Neural crest cell (in vitro differentiated cells): ENCODE measurements at regions not wholly inside any gene's neighbourhood (a gene's known extent, or its start where the extent isn't known, plus 50 kb on each side); places are given as distances from the start of the nearest gene placed in this dataset.

Experiments
- DNase-seq: peaks from one replicate; pipeline ENCODE4 v3.0.0; 2021; ENCODE audit warnings: low read depth, mixed read lengths, low spot score
- H3K27ac Mint-ChIP-seq: one replicate; pipeline ENCODE4 v1.8.0; 2021; ENCODE audit warnings: mild to moderate bottlenecking, mixed read lengths; ENCODE audit not compliant: unreplicated experiment
- H3K27me3 Mint-ChIP-seq: 2 replicates; pipeline ENCODE4 v1.8.0; 2021; ENCODE audit warnings: low read depth, mild to moderate bottlenecking, mixed read lengths
- H3K36me3 Mint-ChIP-seq: 2 replicates; pipeline ENCODE4 v1.8.0; 2021; ENCODE audit warnings: low read depth, mild to moderate bottlenecking, mixed read lengths
- H3K4me1 Mint-ChIP-seq: 2 replicates; pipeline ENCODE4 v1.8.0; 2021; ENCODE audit warnings: mixed read lengths
- H3K4me3 Mint-ChIP-seq: one replicate; pipeline ENCODE4 v1.8.0; 2021; ENCODE audit warnings: mild to moderate bottlenecking, mixed read lengths
- H3K9me3 Mint-ChIP-seq: 2 replicates; pipeline ENCODE4 v1.8.0; 2021; ENCODE audit warnings: mixed read lengths
- CTCF ChIP-seq: fragments of 200-600 bp; sonication (generic); conservative IDR thresholded peaks from 2 replicates; pipeline ENCODE4 v1.5.0; 2021; ENCODE audit warnings: antibody characterized with exemption, mild to moderate bottlenecking

- H3K9me3 Mint-ChIP-seq: no peaks in the 10 kb centered on the region
Observed at GRCh38 chrX:39771089-39771488, 326.7 kb downstream of the BCOR start.

GRCh38 chrX:39772057-39772832, 325.5 kb downstream of the BCOR start:
- peak; percentile 4 for DNase-seq
- Mint-ChIP-seq H3K9me3 (no peaks in the 10 kb centered on the region), H3K4me3 (no peak overlapping the region), H3K36me3 (peaks cover 4% of the 10 kb centered on the region), H3K4me1 (peaks cover 27% of the 10 kb centered on the region), H3K27ac (peak overlapping the region; percentile 96), H3K27me3 (no peaks in the 10 kb centered on the region)
- no peak for TF ChIP-seq CTCF

More at GRCh38 chrX:39771089-39771488, 326.7 kb downstream of the BCOR start:
- Mint-ChIP-seq H3K4me3 (no peak overlapping the region), H3K27me3 (no peaks in the 10 kb centered on the region), H3K27ac (no peak overlapping the region), H3K4me1 (peaks cover 33% of the 10 kb centered on the region), H3K36me3 (peaks cover 4% of the 10 kb centered on the region)
- DNase-seq: no peak
- TF ChIP-seq CTCF: no peak

- Mint-ChIP-seq H3K4me1 (peaks cover 27% of the 10 kb centered on the region), H3K27ac (no peak overlapping the region), H3K9me3 (no peaks in the 10 kb centered on the region), H3K27me3 (no peaks in the 10 kb centered on the region), H3K4me3 (no peak overlapping the region), H3K36me3 (peaks cover 4% of the 10 kb centered on the region)
- DNase-seq: no peak
- TF ChIP-seq CTCF: no peak
Observed at GRCh38 chrX:39773150-39773549, 324.6 kb downstream of the BCOR start.

- Mint-ChIP-seq H3K9me3 (no peaks in the 10 kb centered on the region), H3K36me3 (peaks cover 4% of the 10 kb centered on the region), H3K27ac (no peak overlapping the region)
Observed at GRCh38 chrX:39773923-39774773, 323.6 kb downstream of the BCOR start.

More at GRCh38 chrX:39773923-39774773, 323.6 kb downstream of the BCOR start:
- H3K27me3 Mint-ChIP-seq: no peaks in the 10 kb centered on the region
- no peak for TF ChIP-seq CTCF
- no peak for DNase-seq
- H3K4me1 Mint-ChIP-seq: peaks cover 27% of the 10 kb centered on the region
- no peak overlapping the region for H3K4me3 Mint-ChIP-seq
